ENCODE measurements at regions not wholly inside any gene's neighbourhood (a gene's known extent, or its start where the extent isn't known, plus 50 kb on each side); places are given as distances from the start of the nearest gene placed in this dataset.

DNA sequence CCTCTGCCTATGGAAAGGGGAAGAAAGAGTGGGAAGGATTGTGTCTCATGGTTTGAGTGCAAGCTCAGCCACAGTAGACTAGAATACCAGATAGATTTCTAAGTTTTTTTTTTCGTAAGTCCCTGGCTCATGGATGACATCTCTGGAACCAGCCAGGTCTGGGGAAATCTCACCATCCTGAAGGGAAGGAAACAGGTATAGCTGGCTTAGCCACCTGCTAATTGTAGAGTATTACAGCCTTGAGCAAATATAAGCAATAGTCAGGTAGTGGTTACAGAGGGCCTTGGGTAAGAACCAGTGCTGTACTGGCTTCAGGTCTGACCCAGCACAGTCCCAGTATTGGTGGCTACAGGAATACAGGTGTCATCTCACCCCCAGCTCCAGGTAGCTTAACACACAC, 500.9 kb upstream of the PRMT6 start:
- H3F3A ChIP-seq (ENCODE audit: low read depth): no peaks in the 10 kb centered on the region
- H3K27me3 Mint-ChIP-seq (ENCODE audit: insufficient read depth, low read depth): peaks cover 2% of the 10 kb centered on the region
- H3K4me2 ChIP-seq: no peak overlapping the region
- no peak overlapping the region for H3K27ac Mint-ChIP-seq
- H3K9me3 Mint-ChIP-seq: no peaks in the 10 kb centered on the region
- H3K4me1 Mint-ChIP-seq: no peaks in the 10 kb centered on the region
- no peak overlapping the region for H3K27ac ChIP-seq
- no peak overlapping the region for H3K4me3 Mint-ChIP-seq
- H3K4me1 ChIP-seq: no peaks in the 10 kb centered on the region
- H3K9ac ChIP-seq: no peak overlapping the region
- no peaks in the 10 kb centered on the region for H3K36me3 Mint-ChIP-seq
- H3K4me3 ChIP-seq: no peak overlapping the region
- TF ChIP-seq CTCF (IDR thresholded peaks at IDR 0.05) (no peak), EZH2 (IDR thresholded peaks at IDR 0.05) (no peak), EZH2phosphoT487 (IDR thresholded peaks at IDR 0.05) (no peak)
- no peaks in the 10 kb centered on the region for H3K9me3 ChIP-seq (ENCODE audit: low read depth)
- DNase-seq (ENCODE audit: low spot score): no peak
- no peak overlapping the region for H2AFZ ChIP-seq (replicated peaks)
- H3K79me2 ChIP-seq (ENCODE audit: low read depth): no peaks in the 10 kb centered on the region
- H3K27me3 ChIP-seq: no peaks in the 10 kb centered on the region
- H3K36me3 ChIP-seq: no peaks in the 10 kb centered on the region
- H4K20me1 ChIP-seq (ENCODE audit: low read depth): no peaks in the 10 kb centered on the region

DNA sequence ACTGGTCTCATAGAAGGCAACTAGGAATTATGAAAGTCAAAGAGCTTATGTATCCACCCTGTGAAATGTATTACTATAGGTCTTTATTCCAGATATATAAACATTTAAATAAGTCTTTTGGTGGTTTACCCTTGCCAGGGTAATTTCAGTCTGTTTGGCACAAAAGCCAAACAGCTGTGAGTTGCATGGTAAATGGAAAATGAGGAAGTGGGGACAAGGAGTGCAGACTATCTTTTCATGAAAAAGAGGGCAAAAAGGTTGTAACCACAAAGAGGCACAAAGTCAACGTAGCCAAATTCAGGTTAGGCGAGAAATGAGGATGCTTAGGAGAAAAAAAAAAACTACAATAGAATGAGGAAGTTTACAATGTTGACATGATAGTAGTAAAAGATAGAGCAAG, 492.3 kb upstream of the PRMT6 start:
- Mint-ChIP-seq H3K36me3 (no peaks in the 10 kb centered on the region), H3K4me3 (no peak overlapping the region), H3K27ac (no peak overlapping the region), H3K27me3 (ENCODE audit: insufficient read depth, low read depth) (no peaks in the 10 kb centered on the region), H3K9me3 (no peaks in the 10 kb centered on the region), H3K4me1 (no peaks in the 10 kb centered on the region)
- Histone ChIP-seq H3K27me3 (no peaks in the 10 kb centered on the region), H3K79me2 (ENCODE audit: low read depth) (no peaks in the 10 kb centered on the region), H3K4me1 (no peaks in the 10 kb centered on the region), H3K4me3 (no peak overlapping the region), H3K36me3 (no peaks in the 10 kb centered on the region), H3K9me3 (ENCODE audit: low read depth) (no peaks in the 10 kb centered on the region), H3K27ac (no peak overlapping the region), H4K20me1 (ENCODE audit: low read depth) (no peaks in the 10 kb centered on the region), H3K4me2 (no peak overlapping the region), H3K9ac (no peak overlapping the region), H3F3A (ENCODE audit: low read depth) (no peaks in the 10 kb centered on the region), H2AFZ (replicated peaks) (no peak overlapping the region)
- TF ChIP-seq EZH2phosphoT487 (IDR thresholded peaks at IDR 0.05) (no peak), CTCF (IDR thresholded peaks at IDR 0.05) (no peak), EZH2 (IDR thresholded peaks at IDR 0.05) (no peak)
- no peak for DNase-seq (ENCODE audit: low spot score)

DNA sequence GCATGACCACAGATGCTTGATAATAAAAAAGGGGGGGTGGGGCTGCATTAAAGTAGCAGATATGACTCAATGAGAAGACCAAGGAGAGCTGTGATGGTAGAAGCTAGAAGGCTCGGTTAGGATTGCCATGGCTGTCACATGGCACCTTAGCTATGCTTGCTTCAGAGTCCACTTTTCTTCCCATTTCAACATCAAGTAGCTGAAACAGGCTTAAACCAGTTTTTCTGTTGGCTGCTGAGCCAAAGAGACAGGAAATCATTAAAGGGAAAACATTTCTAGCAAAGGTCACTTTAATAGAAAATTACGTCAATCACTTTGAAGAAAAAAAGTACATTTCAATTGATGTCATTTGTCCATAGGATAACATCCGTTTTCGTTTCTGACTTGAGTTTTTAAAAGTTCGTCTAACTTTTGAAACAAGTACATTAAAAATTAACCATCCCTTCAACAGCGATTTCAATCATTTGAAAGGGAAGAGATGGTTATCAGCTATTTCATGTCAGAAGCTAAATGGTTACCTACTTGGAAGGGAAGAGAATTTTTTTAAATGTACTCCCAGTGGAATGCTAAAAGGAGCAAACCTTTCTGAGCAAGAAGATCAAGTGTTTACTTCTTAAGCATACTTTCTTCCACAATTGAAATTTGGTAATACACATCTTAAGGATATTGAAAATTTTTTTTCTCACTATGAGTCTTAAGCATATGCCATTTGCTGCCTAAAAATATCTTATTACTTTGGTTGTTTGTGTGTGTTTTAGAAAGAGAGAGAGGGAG, 488.1 kb upstream of the PRMT6 start:
- Histone ChIP-seq H2AFZ (replicated peaks) (peak overlapping the region; percentile 3), H3K4me3 (no peak overlapping the region), H3K9me3 (ENCODE audit: low read depth) (no peaks in the 10 kb centered on the region), H3K9ac (no peak overlapping the region), H3K79me2 (ENCODE audit: low read depth) (no peaks in the 10 kb centered on the region), H3K4me2 (no peak overlapping the region), H3K36me3 (no peaks in the 10 kb centered on the region), H3K27ac (no peak overlapping the region), H3K4me1 (no peaks in the 10 kb centered on the region), H4K20me1 (ENCODE audit: low read depth) (no peaks in the 10 kb centered on the region), H3K27me3 (no peaks in the 10 kb centered on the region), H3F3A (ENCODE audit: low read depth) (no peaks in the 10 kb centered on the region)
- Mint-ChIP-seq H3K27ac (no peak overlapping the region), H3K27me3 (ENCODE audit: insufficient read depth, low read depth) (no peaks in the 10 kb centered on the region), H3K4me3 (no peak overlapping the region), H3K9me3 (no peaks in the 10 kb centered on the region), H3K4me1 (no peaks in the 10 kb centered on the region), H3K36me3 (no peaks in the 10 kb centered on the region)
- DNase-seq (ENCODE audit: low spot score): no peak
- TF ChIP-seq CTCF (IDR thresholded peaks at IDR 0.05): no peak
- TF ChIP-seq EZH2phosphoT487 (IDR thresholded peaks at IDR 0.05): no peak
